T-helper 1 cell treated with Interleukin-12 subunit alpha and Interleukin-12 subunit beta and Interleukin-4 antibody, amounts not matched to agents 30 ng/mL and 1 ng/mL, for 36 hours (primary cell): ENCODE measurements at regions not wholly inside any gene's neighbourhood (a gene's known extent, or its start where the extent isn't known, plus 50 kb on each side); places are given as distances from the start of the nearest gene placed in this dataset.

Experiments
- intact Hi-C: fragments of 100-400 bp; cut with micrococcal nuclease; formaldehyde crosslinking; loops from one replicate; pipeline ENCODE4 v1.15.1; 2024

- intact Hi-C loops, result loop anchor here (10.0 kb wide), 1 partner anchor 580 kb away; no protein-coding TSS in a partner anchor
These were observed 120.1 kb downstream of the RPS12 start for GRCh38 chr6:132934496-132934895.

GRCh38 chr6:132936646-132937045, 122.3 kb downstream of the RPS12 start:
- intact Hi-C loops, result loop anchor here (1.0 to 10.0 kb wide), 2 partner anchors 578 to 617 kb away; no protein-coding TSS in a partner anchor

GRCh38 chr6:132937466-132937906, 123.1 kb downstream of the RPS12 start:
- intact Hi-C loops, result loop anchor here (1.0 to 10.0 kb wide), 2 partner anchors 577 to 616 kb away; no protein-coding TSS in a partner anchor

- intact Hi-C loops, result no loop called here
These were observed 134.5 kb downstream of the RPS12 start for GRCh38 chr6:132948889-132949288.

GRCh38 chr6:132950566-132950965, 136.2 kb downstream of the RPS12 start:
- intact Hi-C loops, result no loop called here

- intact Hi-C loops, result no loop called here
These were observed 137.9 kb downstream of the RPS12 start for GRCh38 chr6:132952031-132952867.

- intact Hi-C loops, result no loop called here
These were observed 138.6 kb downstream of the RPS12 start for GRCh38 chr6:132952986-132953385.

GRCh38 chr6:132954222-132954621, 139.9 kb downstream of the RPS12 start:
- intact Hi-C loops, result no loop called here

- intact Hi-C loops, result no loop called here
These were observed 140.6 kb downstream of the RPS12 start for GRCh38 chr6:132954936-132955335.

GRCh38 chr6:132959639-132960326, 145.4 kb downstream of the RPS12 start:
- intact Hi-C loops, result loop anchor here (2.0 to 5.0 kb wide), 4 partner anchors 147 to 958 kb away; partner anchors contain the start of gene RPS12

- intact Hi-C loops, result loop anchor here (1.0 to 5.0 kb wide), 5 partner anchors 22 to 957 kb away; partner anchors contain the start of gene RPS12
These were observed 146.4 kb downstream of the RPS12 start for GRCh38 chr6:132960720-132961119.

GRCh38 chr6:132961122-132961521, 146.8 kb downstream of the RPS12 start:
- intact Hi-C loops, result loop anchor here (1.0 to 5.0 kb wide), 5 partner anchors 23 to 956 kb away; partner anchors contain the start of gene RPS12

GRCh38 chr6:132961610-132962009, 147.2 kb downstream of the RPS12 start:
- intact Hi-C loops, result loop anchor here (1.0 to 5.0 kb wide), 7 partner anchors 23 to 1135 kb away; partner anchors contain the start of gene RPS12

- intact Hi-C loops, result loop anchor here (1.0 to 5.0 kb wide), 8 partner anchors 77 to 1134 kb away; partner anchors contain the start of gene RPS12
These were observed 148.8 kb downstream of the RPS12 start for GRCh38 chr6:132962936-132963868.

- intact Hi-C loops, result loop anchor here (5.0 kb wide), 3 partner anchors 152 to 953 kb away; partner anchors contain the start of gene RPS12
These were observed 149.9 kb downstream of the RPS12 start for GRCh38 chr6:132964101-132964867.

GRCh38 chr6:132964868-132965382, 150.6 kb downstream of the RPS12 start:
- intact Hi-C loops, result loop anchor here (5.0 kb wide), 3 partner anchors 153 to 952 kb away; partner anchors contain the start of gene RPS12

GRCh38 chr6:132967871-132968270, 153.5 kb downstream of the RPS12 start:
- intact Hi-C loops, result no loop called here

- intact Hi-C loops, result no loop called here
These were observed 154.1 kb downstream of the RPS12 start for GRCh38 chr6:132968419-132968950.

- intact Hi-C loops, result loop anchor here (1.0 kb wide), 1 partner anchor 9 kb away; no protein-coding TSS in a partner anchor
These were observed 154.8 kb downstream of the RPS12 start for GRCh38 chr6:132969196-132969595.
